ENCODE measurements at regions not wholly inside any gene's neighbourhood (a gene's known extent, or its start where the extent isn't known, plus 50 kb on each side); places are given as distances from the start of the nearest gene placed in this dataset.

GRCh38 chr3:158976966-158977365, 175.1 kb downstream of the MFSD1 start:
- H3K27ac Mint-ChIP-seq, result no peak overlapping the region

GRCh38 chr3:158977497-158977896, 175.6 kb downstream of the MFSD1 start:
- WGBS, 2 experiments (ENCODE audit: insufficient coverage in 1 of 2, insufficient read length in 1 of 2), result 81 to 95% methylated on average over 4 of the region's 4 CpGs

More at GRCh38 chr3:158976966-158977365, 175.1 kb downstream of the MFSD1 start:
- Mint-ChIP-seq H3K27me3 (ENCODE audit: insufficient read depth) (no peaks in the 10 kb centered on the region), H3K9me3 (peaks cover 10% of the 10 kb centered on the region), H3K4me1 (peaks cover 6% of the 10 kb centered on the region), H3K4me3 (no peak overlapping the region), H3K36me3 (ENCODE audit: low read depth) (no peaks in the 10 kb centered on the region)
- Histone ChIP-seq H3K4me1 (ENCODE audit: control insufficient read depth, insufficient read depth, low read length) (peaks cover 4% of the 10 kb centered on the region), H3K27me3 (ENCODE audit: control insufficient read depth, insufficient read depth, low read length, poor library complexity, severe bottlenecking) (no peaks in the 10 kb centered on the region), H3K36me3 (ENCODE audit: control insufficient read depth, insufficient read depth, low read length) (no peaks in the 10 kb centered on the region), H3K9me3 (ENCODE audit: control insufficient read depth, low read length) (peaks cover 24% of the 10 kb centered on the region), H3K27ac (ENCODE audit: low read depth, low read length) (no peak overlapping the region), H3K9ac (ENCODE audit: extremely low read depth, low read length, poor library complexity, severe bottlenecking) (no peak overlapping the region), H3K4me3 (ENCODE audit: low read length) (no peak overlapping the region)
- no peak for DNase-seq
- no peak for TF ChIP-seq CTCF (conservative IDR thresholded peaks at IDR 0.05)
- WGBS, 2 experiments (ENCODE audit: insufficient coverage in 1 of 2, insufficient read length in 1 of 2), result 99 to 100% methylated on average over 1 to 2 of the region's 2 CpGs

GRCh38 chr3:158983216-158984099, 181.6 kb downstream of the MFSD1 start:
- H3K4me1 Mint-ChIP-seq, result no peaks in the 10 kb centered on the region
- H3K27me3 Mint-ChIP-seq (ENCODE audit: insufficient read depth), result peaks cover 5% of the 10 kb centered on the region
- Histone ChIP-seq H3K36me3 (ENCODE audit: control insufficient read depth, insufficient read depth, low read length) (no peaks in the 10 kb centered on the region), H3K4me3 (ENCODE audit: low read length) (no peak overlapping the region), H3K4me1 (ENCODE audit: control insufficient read depth, insufficient read depth, low read length) (no peaks in the 10 kb centered on the region), H3K9me3 (ENCODE audit: control insufficient read depth, low read length) (peaks cover 11% of the 10 kb centered on the region), H3K27ac (ENCODE audit: low read depth, low read length) (no peak overlapping the region), H3K27me3 (ENCODE audit: control insufficient read depth, insufficient read depth, low read length, poor library complexity, severe bottlenecking) (no peaks in the 10 kb centered on the region), H3K9ac (ENCODE audit: extremely low read depth, low read length, poor library complexity, severe bottlenecking) (no peak overlapping the region)
- no peak overlapping the region for H3K4me3 Mint-ChIP-seq
- TF ChIP-seq CTCF (conservative IDR thresholded peaks at IDR 0.05), result no peak
- H3K36me3 Mint-ChIP-seq (ENCODE audit: low read depth), result no peaks in the 10 kb centered on the region
- no peak overlapping the region for H3K27ac Mint-ChIP-seq
- no peak for DNase-seq
- H3K9me3 Mint-ChIP-seq, result peaks cover 21% of the 10 kb centered on the region
- WGBS, 2 experiments (ENCODE audit: insufficient coverage in 1 of 2, insufficient read length in 1 of 2), result 93 to 95% methylated on average over 5 of the region's 5 CpGs

More at GRCh38 chr3:158977497-158977896, 175.6 kb downstream of the MFSD1 start:
- H3K9ac ChIP-seq (ENCODE audit: extremely low read depth, low read length, poor library complexity, severe bottlenecking), result no peak overlapping the region
- H3K4me1 ChIP-seq (ENCODE audit: control insufficient read depth, insufficient read depth, low read length), result peaks cover 4% of the 10 kb centered on the region
- Mint-ChIP-seq H3K27ac (no peak overlapping the region), H3K4me1 (peaks cover 6% of the 10 kb centered on the region), H3K9me3 (peaks cover 10% of the 10 kb centered on the region), H3K4me3 (no peak overlapping the region), H3K36me3 (ENCODE audit: low read depth) (no peaks in the 10 kb centered on the region), H3K27me3 (ENCODE audit: insufficient read depth) (no peaks in the 10 kb centered on the region)
- no peak for TF ChIP-seq CTCF (conservative IDR thresholded peaks at IDR 0.05)
- no peak overlapping the region for H3K4me3 ChIP-seq (ENCODE audit: low read length)
- H3K27ac ChIP-seq (ENCODE audit: low read depth, low read length), result no peak overlapping the region
- no peaks in the 10 kb centered on the region for H3K27me3 ChIP-seq (ENCODE audit: control insufficient read depth, insufficient read depth, low read length, poor library complexity, severe bottlenecking)
- no peaks in the 10 kb centered on the region for H3K36me3 ChIP-seq (ENCODE audit: control insufficient read depth, insufficient read depth, low read length)
- peaks cover 24% of the 10 kb centered on the region for H3K9me3 ChIP-seq (ENCODE audit: control insufficient read depth, low read length)
- DNase-seq, result no peak

Measured in endodermal cell (in vitro differentiated cells).